ENCODE measurements at regions not wholly inside any gene's neighbourhood (a gene's known extent, or its start where the extent isn't known, plus 50 kb on each side); places are given as distances from the start of the nearest gene placed in this dataset.

DNA sequence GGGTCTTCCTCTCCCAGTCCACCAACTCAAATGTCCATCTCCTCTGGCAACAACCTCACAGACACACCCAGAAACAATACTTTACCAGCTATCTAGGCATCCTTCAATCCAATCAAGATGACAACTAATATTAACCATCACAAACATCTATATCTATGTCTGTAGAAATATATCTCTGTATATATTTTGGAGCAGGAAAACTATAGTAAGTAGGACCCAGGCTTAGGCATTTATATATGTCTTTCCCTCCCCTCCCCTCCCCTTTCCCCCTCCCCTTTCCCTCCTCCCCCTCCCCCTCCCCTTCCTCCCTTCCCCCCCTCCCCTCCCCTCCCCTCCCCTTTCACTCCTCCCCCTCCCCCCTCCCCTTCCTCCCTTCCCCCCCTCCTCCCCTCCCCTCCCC lies 210.5 kb downstream of the RNF144A start:
- H3K27ac ChIP-seq: no peak overlapping the region
- H3K4me3 ChIP-seq: no peak overlapping the region
- H3K27me3 ChIP-seq: no peaks in the 10 kb centered on the region
- H3K36me3 ChIP-seq: no peaks in the 10 kb centered on the region
- no peak for DNase-seq (ENCODE audit: low spot score)
- TF ChIP-seq, protein P1, sequence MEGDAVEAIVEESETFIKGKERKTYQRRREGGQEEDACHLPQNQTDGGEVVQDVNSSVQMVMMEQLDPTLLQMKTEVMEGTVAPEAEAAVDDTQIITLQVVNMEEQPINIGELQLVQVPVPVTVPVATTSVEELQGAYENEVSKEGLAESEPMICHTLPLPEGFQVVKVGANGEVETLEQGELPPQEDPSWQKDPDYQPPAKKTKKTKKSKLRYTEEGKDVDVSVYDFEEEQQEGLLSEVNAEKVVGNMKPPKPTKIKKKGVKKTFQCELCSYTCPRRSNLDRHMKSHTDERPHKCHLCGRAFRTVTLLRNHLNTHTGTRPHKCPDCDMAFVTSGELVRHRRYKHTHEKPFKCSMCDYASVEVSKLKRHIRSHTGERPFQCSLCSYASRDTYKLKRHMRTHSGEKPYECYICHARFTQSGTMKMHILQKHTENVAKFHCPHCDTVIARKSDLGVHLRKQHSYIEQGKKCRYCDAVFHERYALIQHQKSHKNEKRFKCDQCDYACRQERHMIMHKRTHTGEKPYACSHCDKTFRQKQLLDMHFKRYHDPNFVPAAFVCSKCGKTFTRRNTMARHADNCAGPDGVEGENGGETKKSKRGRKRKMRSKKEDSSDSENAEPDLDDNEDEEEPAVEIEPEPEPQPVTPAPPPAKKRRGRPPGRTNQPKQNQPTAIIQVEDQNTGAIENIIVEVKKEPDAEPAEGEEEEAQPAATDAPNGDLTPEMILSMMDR (IDR thresholded peaks at IDR 0.05): no peak
- no peaks in the 10 kb centered on the region for H3K4me1 ChIP-seq
- H3K9me3 ChIP-seq: no peaks in the 10 kb centered on the region

DNA sequence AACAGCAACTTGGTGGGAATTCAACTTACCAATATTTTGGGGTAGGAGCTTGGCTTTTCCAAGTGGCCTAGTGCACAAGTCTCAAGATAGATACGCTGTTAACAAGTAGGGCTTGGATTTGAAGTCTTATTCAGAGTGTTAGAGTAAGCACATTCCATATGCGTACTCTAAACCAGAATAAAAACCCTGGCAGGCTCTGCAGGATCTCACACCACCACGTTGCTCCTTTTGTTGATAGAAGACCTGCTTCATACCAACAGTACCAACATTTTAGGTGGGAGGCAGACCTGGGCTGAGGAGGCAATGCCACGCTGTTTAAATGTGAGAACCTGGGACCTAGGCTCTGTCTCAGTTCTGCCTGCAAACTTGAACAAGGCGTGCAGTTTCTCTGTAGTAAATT lies 214.0 kb downstream of the RNF144A start:
- H3K27ac ChIP-seq: no peak overlapping the region
- DNase-seq (ENCODE audit: low spot score): no peak
- no peaks in the 10 kb centered on the region for H3K4me1 ChIP-seq
- no peaks in the 10 kb centered on the region for H3K27me3 ChIP-seq
- H3K9me3 ChIP-seq: no peaks in the 10 kb centered on the region
- TF ChIP-seq, protein P1 (IDR thresholded peaks at IDR 0.05): no peak
- H3K36me3 ChIP-seq: no peaks in the 10 kb centered on the region
- H3K4me3 ChIP-seq: no peak overlapping the region

DNA sequence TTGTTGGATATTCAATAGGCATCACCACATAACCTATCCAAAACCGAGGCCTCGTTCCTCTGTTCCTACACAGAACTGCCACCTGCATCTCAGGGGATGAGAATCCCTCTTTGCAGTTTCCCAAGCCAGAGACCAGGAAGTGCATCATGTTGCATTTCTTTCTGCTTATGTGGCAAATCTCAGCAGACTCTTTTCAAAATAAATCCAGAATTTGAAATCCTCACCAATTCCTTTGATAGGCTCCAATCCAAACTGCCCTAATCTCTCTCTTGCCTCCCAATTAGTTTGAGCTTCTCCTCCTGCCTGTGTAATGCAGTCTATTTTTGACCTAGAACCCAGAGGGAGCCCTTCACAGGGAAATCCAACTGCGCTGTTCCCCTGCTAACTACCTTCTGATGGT lies 215.5 kb downstream of the RNF144A start:
- DNase-seq (ENCODE audit: low spot score): no peak

DNA sequence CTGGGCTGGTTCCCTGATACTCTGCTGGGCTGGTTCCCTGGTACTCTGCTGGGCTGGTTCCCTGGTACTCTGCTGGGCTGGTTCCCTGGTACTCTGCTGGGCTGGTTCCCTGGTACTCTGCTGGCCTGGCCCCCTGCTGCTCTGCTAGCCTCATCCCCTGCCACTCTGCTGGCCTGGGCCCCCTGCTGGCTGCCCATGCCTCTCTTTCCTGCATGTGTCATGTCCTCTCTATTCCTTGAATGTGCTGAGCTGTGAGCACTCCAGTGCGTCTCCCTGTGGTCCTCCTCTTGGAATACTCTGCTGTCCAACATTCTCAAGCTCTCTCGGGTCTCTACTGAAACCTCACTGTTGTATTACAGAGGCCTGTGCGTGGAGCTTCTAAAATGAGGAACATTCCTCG lies 216.3 kb downstream of the RNF144A start:
- Histone ChIP-seq H3K27ac (no peak overlapping the region), H3K27me3 (no peaks in the 10 kb centered on the region), H3K36me3 (no peaks in the 10 kb centered on the region), H3K4me3 (no peak overlapping the region), H3K4me1 (no peaks in the 10 kb centered on the region), H3K9me3 (no peaks in the 10 kb centered on the region)
- no peak for DNase-seq (ENCODE audit: low spot score)
- TF ChIP-seq, protein P1 (IDR thresholded peaks at IDR 0.05): no peak

More for the DNA sequence above, 215.5 kb downstream of the RNF144A start:
- H3K4me3 ChIP-seq: no peak overlapping the region
- TF ChIP-seq, protein P1 (IDR thresholded peaks at IDR 0.05): no peak
- H3K36me3 ChIP-seq: no peaks in the 10 kb centered on the region
- H3K27ac ChIP-seq: no peak overlapping the region
- no peaks in the 10 kb centered on the region for H3K27me3 ChIP-seq
- H3K4me1 ChIP-seq: no peaks in the 10 kb centered on the region
- H3K9me3 ChIP-seq: no peaks in the 10 kb centered on the region

DNA sequence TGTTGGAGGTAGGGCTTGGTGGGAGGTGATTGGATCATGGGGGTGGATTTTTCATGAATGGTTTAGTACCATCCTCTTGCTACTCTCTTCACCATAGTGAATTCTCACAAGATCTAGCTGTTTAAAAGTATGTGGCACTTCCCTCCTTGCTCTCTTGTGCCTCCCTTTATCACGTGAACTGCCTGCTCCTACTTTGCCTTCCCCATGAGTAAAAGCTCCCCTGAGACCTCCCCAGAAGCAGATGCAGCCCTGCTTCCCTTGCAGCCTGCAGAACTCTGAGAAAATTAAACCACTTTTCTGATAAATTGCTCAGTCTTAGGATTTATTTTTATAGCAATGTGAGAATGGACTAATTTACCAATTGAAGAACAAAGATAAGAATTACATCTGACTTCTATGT lies 223.1 kb downstream of the RNF144A start:
- Histone ChIP-seq H3K36me3 (no peaks in the 10 kb centered on the region), H3K4me3 (no peak overlapping the region), H3K27me3 (no peaks in the 10 kb centered on the region), H3K27ac (no peak overlapping the region), H3K9me3 (no peaks in the 10 kb centered on the region), H3K4me1 (no peaks in the 10 kb centered on the region)
- no peak for DNase-seq (ENCODE audit: low spot score)
- TF ChIP-seq, protein P1 (IDR thresholded peaks at IDR 0.05): no peak

DNA sequence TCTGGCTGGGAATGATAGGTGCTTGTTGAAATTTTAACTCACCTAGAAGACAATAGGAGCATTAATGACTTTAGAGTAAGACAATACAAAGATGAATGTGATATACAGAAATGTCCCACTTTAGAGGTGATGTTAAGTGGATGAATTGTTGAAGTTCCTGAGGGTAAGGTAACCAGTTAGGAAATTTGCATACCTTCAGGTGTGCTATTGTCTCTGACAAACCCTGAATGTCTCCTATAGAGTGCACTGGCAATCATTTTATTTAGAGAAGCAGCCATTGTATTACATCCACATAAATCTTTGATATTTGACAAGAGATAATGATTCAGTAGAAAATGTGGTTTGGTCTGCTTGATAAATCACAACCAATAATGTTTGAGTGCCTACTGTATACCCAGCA lies 228.5 kb downstream of the RNF144A start:
- Histone ChIP-seq H3K27ac (no peak overlapping the region), H3K36me3 (no peaks in the 10 kb centered on the region), H3K4me3 (no peak overlapping the region), H3K4me1 (no peaks in the 10 kb centered on the region), H3K27me3 (no peaks in the 10 kb centered on the region), H3K9me3 (no peaks in the 10 kb centered on the region)
- TF ChIP-seq, protein P1 (IDR thresholded peaks at IDR 0.05): no peak
- no peak for DNase-seq (ENCODE audit: low spot score)

Data from right atrium auricular region (tissue), 2 donors.